KG1 (cell line): ENCODE measurements at regions not wholly inside any gene's neighbourhood (a gene's known extent, or its start where the extent isn't known, plus 50 kb on each side); places are given as distances from the start of the nearest gene placed in this dataset.

ENCODE experiments used
- DNase-seq: peaks from one replicate; lab custom pipeline; 2025; lab: John Stamatoyannopoulos, UW

DNA sequence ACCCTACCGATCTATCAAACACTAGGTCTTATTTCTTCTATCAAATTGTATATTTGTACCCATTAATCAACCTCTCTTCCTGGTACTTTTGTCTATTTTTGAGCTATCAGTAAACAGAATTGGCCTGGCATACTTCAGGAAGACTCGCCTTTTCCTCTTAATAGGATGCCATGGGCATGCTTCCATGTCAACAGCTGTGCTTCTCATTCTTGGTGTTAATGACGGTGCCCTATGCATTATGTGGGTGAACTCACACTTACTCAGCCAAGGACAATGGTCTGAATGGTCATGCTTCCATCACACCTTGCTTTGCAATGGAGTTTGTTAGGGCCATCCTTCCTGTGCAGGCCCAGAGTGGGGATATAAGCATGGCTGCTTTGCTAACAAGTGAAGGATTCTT lies 521.8 kb downstream of the MIAT start:
- no peak for DNase-seq

GRCh38 chr22:27181537-27181936 lies 524.1 kb downstream of the MIAT start:
- DNase-seq, result no peak

- no peak for DNase-seq
These were observed 526.1 kb downstream of the MIAT start for GRCh38 chr22:27183474-27183873.

DNA sequence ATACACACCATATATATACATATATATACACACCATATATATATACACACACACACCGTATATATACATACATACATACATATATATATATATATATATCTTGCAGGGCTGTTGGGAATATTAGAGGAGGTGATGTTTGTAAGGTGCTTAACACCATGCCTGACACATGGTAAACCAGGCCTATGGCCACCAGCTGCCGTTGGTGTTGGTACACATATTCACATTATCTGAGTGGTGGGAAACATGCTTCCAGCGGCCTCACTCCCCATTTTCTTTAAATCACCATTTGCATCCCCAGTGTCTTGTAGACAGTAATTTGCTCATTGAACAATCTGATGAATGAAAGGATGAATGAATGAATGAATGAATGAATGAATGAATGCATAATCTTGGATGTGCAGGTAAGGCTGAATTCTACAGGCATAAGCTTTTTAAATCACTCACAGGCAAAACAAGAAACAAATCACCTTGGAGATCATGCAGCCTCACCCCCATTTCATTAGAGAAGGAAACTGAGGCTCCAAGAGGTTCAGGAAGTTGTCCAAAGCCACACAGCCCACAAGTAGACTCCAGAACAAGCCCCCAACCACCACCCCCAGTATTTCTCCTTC lies 527.8 kb downstream of the MIAT start:
- DNase-seq, result no peak

DNA sequence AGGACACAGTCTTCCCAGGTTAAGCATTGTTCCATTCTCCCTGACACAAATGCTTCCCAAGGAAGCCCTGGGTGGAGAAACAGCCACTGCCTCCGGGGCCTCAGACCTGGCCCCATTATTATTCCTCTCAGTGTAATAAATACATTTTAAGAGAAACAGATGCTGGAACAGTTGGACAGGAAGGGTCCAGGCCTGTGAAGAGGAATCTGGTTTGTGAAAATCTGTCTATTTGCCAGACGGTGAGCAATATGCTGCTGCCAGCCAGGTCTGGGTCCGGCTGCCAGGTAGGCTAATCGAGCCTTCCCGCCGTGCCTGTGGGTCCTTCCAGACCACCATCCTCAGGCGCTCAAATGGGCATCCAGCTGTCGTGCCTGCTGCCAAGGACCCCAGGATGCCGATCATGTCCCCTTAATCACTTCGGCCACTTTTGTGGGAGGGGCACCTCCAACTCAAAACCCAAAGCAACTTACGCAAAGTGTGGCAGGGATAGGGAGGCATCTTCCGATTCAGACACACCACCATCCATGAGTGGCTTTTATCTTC lies 528.4 kb downstream of the MIAT start:
- no peak for DNase-seq

DNA sequence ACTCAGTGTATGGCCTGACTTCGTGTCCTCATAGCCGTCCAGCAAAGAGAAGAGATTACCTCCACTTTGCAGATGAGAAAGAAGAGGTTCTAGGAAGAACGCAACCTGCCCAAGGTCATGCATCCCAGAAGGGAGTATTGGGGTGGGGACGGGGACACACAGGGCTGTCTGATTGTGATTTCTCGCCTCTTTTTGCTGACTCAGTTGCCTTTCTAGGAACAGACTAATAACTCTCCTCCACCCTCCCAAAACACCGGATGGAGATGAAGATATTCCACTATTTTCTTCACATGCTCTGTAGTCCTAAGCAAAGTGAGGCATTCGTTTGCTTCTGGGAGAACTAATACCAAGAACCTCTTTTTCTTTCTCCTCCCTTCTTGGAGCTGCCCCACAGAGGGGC lies 529.3 kb downstream of the MIAT start:
- no peak for DNase-seq

- no peak for DNase-seq
These were observed 534.9 kb downstream of the MIAT start for GRCh38 chr22:27192135-27192829.

- DNase-seq, result no peak
These were observed 535.8 kb downstream of the MIAT start for GRCh38 chr22:27193215-27193614.

GRCh38 chr22:27193636-27194035 lies 536.2 kb downstream of the MIAT start:
- no peak for DNase-seq

GRCh38 chr22:27194096-27194748 lies 536.8 kb downstream of the MIAT start:
- DNase-seq, result no peak

GRCh38 chr22:27195094-27195493 lies 537.7 kb downstream of the MIAT start:
- DNase-seq, result no peak

- DNase-seq, result no peak
These were observed 538.1 kb downstream of the MIAT start for GRCh38 chr22:27195494-27195893.

DNA sequence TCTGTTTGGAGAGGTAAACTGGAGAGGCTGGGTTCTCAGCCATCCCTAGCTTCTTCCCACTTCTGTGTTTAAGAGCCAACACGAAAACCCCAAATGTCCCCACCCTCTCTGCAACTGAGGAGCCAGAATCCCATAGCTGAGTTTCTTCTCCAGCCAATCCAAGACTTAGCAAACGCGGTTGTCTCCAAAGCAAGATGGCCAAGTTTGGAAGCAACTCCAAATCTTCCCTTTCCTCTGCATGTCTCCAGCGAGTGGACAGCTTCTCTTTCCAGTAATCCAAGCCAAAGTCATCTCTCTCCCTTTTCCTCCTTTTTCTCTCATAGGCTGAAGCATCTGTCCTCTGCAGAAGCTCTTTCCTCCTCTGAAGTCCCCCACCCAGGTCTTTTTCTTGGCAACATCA lies 539.2 kb downstream of the MIAT start:
- no peak for DNase-seq

GRCh38 chr22:27197052-27197451 lies 539.7 kb downstream of the MIAT start:
- no peak for DNase-seq

DNA sequence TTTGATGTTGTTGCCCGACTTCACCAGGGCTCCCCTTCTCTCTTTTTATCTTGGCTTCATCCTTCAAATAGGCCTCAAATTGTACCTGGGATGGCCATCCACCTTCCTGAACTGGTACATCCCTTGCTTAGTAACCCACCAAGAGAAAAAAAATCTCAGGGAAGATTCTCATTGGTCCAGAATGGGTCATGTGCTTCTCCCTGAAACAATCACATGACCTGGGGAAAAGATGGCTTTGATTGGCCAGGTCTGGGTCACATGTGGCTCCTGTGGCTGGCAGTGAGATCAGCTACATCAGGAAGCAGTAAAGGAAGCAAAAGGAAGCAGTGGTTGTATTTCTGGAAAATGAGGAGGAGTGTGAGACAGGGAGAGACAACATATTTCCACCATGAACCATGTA lies 540.2 kb downstream of the MIAT start:
- no peak for DNase-seq

DNA sequence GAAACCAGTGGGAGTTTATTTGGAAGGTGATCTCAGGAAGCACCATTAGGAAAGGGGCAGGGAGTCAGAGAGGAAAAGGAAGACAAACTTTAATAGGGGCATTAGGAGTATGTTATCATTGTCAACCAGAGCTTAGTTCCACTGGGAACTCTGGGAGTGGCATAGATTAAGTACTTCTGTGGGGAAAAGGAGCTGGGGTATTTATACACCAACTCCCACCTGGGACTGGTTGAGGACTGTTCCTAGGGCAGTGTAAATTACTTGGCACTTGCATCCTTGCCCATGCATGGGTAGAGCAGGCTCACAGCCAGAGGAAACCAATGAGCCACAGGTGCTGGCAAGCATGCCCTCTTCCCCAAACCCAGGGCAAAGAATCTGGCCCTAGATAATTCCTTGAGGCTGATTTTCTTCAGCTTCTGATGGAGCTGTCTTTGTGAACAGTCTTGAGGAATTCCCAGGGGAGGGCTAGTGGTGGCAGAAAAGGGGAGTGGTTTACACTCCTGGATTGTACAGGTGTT lies 541.2 kb downstream of the MIAT start:
- no peak for DNase-seq

DNA sequence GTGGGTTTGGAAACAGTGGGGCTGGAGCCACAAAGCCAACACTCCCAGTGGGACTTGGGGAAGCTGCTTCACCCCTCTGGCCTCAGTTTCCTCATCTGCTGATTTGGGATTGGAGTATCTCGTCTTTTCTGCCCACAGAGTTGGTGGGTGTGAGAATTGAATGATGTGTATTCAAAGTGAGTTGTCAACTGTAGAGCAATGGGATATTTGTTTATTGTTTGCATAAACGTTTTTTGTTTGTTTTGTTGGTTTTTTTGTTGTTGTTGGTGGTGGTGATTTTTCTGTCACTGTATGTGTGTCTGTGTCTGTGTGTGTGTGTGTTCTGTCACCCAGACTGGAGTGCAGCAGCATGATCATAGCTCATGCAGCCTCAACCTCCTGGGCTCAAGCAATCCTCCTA lies 542.0 kb downstream of the MIAT start:
- no peak for DNase-seq

- DNase-seq, result no peak
These were observed 543.9 kb downstream of the MIAT start for GRCh38 chr22:27201276-27201675.

GRCh38 chr22:27201741-27202140 lies 544.4 kb downstream of the MIAT start:
- DNase-seq, result no peak

GRCh38 chr22:27203276-27203660 lies 545.9 kb downstream of the MIAT start:
- DNase-seq, result no peak

DNA sequence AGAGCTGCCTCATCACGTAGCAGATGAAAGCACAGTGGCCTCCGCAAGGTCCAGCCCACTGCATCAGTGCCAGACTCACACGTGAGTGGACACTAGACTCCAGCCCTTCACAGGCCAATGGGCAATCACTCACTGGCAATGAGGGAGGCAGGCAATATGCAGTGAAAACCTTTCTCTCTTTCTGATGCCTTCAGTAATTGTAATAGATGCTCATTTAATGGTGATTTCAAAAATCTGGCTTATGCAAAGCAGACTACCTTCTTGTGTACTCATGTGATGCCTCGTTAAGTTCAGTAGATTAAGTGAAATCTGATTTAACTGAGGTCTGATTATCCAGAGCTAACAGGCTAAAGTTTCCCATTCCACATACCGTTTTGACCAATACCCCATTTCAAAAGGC lies 546.9 kb downstream of the MIAT start:
- DNase-seq, result no peak

DNA sequence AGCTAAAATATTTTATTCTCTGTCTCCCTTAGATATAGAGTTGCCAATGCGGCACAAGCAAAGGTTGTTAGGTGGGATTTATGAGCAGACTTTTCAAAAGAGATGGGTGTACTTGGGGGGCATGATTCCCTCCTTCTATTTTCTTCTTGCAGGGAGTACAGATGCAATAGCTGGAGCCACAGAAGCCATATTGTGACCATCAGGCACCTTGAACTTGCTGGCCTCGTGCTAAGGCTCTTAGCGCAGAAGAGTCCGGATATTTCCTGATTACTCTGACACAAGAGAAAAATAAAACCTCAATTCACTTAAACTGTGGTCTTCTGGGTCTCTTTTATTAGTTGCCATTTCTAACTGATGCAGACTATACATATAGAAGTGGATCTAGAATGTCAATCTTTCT lies 547.4 kb downstream of the MIAT start:
- DNase-seq, result no peak
